ENCODE measurements at regions not wholly inside any gene's neighbourhood (a gene's known extent, or its start where the extent isn't known, plus 50 kb on each side); places are given as distances from the start of the nearest gene placed in this dataset.
A peak's percentile ranks its signal among the peaks of the same experiment; 100 is the strongest.

DNA sequence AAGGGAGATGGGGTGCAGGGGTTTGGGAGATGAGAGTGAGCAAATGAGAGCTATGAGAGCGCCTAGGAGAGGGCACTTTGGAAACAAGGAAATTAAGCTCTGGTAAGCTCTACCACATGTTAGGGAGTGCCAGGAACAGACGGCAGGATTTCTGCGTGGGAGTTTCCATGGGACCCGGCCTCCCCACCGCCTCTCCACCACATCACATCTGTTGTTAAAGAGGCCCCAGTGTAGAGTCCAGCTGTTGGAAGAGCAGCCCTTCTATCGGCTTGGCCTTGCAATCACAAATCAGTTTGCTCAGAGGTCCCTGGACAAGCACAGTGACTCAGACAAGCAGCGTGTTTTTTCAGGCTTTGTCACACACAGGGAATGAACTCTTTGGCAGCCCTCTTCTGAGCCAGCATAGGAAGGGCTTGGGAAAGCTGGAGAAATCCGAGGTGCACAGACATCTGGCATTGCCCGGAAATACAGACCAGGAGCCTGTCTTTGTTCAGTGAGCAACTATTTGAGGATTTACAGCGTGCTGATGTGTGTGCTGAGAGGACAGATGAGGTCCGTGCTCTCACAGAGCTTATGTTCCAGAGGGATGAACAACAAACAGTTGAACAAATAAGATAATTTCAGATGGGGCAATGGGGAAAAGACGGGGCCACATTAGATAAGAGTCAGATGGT is 370.6 kb upstream of the PROK2 start:
- peak in 2 of 4 donors; percentile 52 to 72 for DNase-seq (ENCODE audit: low read depth in 4 of 4, low spot score in 3 of 4)

DNA sequence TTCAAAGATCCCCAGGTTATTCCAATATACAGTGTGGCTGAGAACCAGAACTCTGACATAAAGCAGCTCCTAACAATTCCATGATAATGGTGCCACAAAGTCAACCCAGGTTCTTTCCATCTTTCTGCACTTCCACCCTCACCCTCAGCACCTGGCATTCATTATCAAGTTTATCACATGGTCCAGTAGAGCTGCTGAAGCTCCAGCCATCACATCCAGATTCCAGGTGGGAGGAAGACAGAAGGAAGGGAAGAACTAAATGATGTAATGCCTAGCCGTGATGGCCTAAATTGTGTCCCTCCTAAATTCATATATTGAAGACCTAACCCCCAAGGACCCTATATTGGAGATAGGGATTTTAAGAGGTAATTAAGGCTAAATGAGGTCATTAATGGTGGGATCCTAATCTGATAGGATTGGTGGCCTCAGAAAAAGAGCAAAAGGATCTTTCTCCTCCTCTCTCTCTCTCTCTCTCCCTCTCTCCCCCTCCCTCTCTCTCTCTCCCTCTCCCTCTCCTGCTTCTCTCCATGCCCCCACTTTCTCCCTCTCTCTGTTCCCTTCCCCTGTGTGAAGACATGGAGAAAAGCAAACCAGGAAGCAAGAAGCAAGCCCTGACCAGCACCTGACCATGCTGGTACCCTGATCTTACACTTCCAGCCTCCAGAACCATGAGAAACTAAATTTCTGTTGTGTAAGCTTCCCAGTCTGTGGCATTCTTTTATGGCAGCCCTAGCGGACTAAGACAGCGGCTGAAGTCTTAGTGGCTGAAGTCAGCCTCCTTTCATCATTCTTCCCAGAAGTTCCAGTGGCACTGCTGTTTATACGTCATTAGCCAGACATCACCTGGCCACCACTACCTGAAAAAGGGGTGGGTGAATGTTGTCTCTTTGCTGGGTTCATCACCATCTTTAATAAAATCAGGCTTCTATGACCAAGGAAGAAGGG is 369.7 kb upstream of the PROK2 start:
- no peak for DNase-seq (ENCODE audit: low read depth in 4 of 4, low spot score in 3 of 4)

- no peak for DNase-seq (ENCODE audit: low read depth in 4 of 4, low spot score in 3 of 4)
Measured at GRCh38 chr3:72153477-72154314, 368.7 kb upstream of the PROK2 start.

- DNase-seq (ENCODE audit: low read depth in 4 of 4, low spot score in 3 of 4) = peak in 3 of 4 donors; percentile 54 to 68 (median 60)
Measured at GRCh38 chr3:72152551-72153476, 367.9 kb upstream of the PROK2 start.

GRCh38 chr3:72151465-72152238 is 366.7 kb upstream of the PROK2 start:
- no peak for DNase-seq (ENCODE audit: low read depth in 4 of 4, low spot score in 3 of 4)

DNA sequence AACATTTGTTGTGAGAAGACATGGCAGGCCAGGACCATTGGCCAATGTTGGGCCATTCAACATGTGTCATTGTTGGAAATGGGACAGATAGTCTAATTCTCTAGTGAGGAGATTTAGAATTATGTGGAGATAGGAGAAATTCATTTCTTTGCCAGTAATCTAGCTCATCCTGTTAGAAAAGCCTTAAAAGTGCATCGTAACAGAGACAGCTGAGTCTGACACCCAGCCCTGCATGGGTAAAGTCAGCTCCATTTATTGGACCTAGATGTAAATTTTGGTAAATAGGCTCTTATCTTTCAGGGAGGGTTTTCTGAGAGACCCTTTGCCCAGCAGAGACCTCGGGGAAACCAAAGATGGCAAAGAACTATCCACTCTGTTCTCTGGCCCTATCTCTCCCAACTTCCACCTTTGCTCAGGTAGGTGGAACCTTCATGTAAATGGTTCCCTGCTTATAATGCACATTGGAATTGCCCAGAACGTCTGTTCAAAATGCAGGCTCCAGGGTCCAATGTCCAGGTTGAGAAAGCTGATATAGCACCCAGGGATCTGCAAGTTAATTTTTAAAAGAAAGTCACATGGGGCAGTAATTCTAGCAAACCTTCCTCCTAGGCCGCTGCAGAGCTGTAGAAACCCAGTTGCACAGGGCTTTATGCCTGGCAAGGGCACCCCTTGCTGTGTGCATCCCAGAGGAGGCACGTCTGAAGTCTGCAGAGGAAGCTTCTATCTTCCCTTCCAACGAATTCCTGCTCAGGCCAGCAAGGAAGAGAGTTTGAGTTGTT is 365.9 kb upstream of the PROK2 start:
- DNase-seq (ENCODE audit: low read depth in 4 of 4, low spot score in 3 of 4) = no peak

DNA sequence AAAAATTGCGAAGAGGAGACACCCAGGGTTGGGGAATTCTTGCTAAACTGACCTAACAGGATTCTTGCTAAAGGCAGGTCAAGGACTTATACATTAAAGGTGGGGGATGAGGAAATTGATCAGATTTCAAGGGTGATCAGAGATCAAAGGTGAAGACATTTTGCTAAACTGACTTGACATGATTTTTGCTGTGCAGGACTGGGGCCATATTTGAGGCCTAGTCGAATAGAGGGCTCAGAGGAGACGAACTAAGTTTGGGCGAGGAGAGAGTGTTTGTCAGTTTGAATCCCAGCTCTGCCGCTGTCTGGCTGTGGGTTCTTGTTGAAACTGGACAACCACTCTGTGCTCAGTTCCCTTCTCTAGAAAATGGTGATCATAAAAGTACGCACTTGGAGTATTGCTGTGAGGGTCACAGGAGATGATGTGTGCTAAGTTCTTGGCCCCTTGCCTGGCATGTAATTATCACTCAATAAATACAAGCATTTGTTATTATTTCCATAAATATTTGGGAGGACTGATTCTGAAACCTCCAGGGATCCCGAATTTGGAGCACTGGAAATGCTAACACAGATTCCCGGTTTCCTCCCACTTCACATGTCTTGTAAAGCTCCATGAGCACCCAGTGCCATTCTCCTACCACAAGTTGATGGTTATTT is 364.8 kb upstream of the PROK2 start:
- no peak for DNase-seq (ENCODE audit: low read depth in 4 of 4, low spot score in 3 of 4)

- no peak for DNase-seq (ENCODE audit: low read depth in 4 of 4, low spot score in 3 of 4)
Measured at GRCh38 chr3:72147600-72147999, 362.7 kb upstream of the PROK2 start.

DNA sequence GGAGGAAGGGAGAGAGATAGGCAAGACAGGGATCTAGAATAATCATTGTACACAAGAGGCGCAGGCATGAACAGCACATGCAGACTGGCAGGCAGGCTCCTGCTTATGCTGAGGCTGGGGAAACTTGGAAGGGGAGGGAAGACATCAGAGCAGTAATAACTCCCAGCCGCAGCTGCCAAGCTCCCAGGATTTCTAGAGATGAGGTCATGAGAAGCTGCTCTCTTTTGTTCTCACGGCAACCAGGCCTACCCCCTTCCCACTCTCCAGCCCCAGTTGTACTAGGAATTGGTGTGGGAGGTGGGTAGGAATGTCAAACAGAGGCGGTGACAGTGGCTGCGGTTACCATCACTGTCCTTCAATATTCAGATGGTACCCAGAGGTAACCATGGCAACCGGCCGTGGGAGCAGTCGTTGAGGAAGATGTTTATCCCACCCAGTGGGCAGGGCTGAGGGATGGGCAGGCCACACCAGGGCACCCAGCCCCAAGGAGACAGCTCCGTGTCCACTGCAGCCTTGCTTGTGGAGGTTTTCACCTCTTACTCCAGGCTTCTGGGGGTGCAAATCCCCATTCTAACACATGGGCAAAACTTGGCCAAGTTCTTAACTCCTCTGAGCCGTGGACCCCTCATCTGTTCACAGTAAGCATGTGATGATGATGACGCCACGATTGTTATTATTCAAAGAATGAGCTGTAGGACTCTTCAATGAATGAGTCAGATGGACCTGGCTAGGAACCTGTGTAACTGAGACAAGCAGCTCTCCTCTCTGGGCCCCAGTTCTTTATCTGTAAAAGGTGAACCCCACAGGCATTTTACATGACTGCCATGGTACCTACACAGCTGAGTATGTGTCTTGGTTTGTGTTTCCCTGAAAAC is 360.8 kb upstream of the PROK2 start:
- DNase-seq (ENCODE audit: low read depth in 4 of 4, low spot score in 3 of 4) = no peak

DNA sequence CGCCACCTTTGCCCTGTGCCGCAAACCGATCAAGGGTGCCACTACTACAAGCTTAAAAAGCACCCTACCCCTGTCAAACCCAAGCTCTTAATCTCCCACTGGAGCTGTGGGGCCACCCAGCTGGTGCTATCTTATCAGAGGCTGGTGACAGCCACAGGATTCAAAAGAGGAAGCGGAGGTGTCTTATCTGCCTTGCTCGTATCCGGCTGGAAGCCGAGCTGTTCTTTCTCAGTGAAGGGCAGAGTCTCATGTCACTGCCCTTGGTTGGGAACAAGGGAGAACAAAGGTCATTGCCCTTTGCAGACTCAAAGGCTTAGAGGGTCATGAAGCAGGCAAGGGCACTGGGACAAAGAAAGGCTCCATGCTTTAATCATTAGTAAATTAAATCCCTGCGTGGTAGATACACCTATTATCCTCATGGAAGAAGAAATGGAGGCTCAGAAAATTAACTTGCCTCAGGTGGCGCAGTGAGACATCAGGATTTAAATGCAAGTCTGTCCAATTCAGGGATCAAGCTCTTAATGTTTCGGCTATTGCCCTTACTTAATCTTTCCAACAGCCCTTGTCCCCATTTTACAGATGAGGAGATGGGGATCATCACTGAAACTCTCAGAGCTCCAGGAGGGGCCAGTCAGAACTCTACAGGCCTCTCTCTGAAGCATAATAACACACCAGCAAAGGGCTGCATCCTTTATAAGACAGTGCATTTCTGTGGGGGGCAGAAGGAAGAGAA is 360.0 kb upstream of the PROK2 start:
- no peak for DNase-seq (ENCODE audit: low read depth in 4 of 4, low spot score in 3 of 4)

DNA sequence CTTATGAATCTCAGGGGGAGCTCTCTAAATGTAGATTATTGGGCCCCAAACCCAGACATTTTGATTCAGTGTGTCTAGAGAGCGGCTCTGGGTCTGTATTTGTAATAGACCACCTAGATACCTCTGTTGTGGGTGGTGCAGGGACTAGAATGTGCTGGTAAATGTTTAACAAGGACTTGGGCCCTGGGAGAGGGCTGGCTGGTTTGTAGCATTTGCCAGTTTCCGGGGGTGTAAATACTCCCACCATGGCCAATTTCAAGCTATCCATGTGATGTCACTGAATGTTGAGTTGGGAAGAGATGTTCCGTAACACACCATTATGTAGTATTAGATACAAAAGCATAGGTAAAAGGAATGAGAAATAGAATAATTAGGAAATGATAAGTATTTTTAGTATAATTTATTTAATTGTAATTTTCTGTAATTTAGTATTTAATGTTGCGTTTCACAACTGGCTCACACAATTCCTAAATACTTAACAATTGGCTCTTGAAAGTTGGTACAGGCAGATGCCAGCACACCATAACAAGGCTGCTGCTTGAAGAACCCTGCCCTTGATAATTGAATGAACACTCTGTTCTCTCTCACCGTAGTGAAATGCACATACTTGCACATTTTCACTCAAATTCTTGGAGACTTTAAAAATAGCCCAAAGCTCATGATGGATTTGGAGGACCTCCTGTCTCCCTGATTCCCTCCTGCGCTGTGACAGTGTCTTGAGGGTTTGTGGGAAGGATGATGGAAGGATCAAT is 359.2 kb upstream of the PROK2 start:
- no peak for DNase-seq (ENCODE audit: low read depth in 4 of 4, low spot score in 3 of 4)

DNA sequence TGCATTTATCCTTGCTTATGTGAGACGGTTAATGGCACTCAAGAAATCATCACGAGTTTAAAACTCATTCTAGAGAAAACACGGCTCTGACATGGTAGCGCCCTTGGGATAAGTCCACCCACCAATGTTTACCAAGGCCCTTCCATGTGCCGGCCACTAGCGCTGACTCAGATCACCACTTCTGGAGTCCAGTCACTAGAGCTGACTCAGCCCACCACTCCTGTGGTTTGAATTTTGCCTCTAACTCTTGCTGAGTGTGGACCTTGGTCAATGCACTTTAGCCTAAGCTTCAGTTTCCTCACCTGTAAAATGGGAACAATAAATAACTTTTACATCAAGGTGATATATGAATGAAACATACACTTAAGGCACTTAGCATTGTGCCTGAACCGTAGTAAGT is 358.4 kb upstream of the PROK2 start:
- DNase-seq (ENCODE audit: low read depth in 4 of 4, low spot score in 3 of 4) = no peak

GRCh38 chr3:72142028-72142427 is 357.1 kb upstream of the PROK2 start:
- DNase-seq (ENCODE audit: low read depth in 4 of 4, low spot score in 3 of 4) = no peak

DNA sequence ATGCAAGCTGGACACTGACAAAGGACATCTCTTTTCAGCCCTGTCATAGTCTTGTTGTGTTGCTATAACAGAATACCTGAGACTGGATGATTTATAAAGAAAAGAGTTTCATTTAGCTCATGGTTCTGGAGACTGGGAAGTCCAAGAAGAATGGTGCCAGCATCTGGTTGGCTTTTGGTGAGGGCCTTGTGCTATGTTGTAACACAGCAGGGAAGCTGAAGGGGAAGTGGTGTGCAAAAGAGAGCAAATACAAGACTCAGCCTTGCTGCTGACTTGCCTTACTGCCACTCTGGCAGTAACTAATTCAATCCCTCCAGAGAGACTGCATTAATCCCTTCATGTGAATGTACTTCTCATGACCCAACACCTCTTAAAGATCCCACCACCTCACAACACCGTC is 356.3 kb upstream of the PROK2 start:
- no peak for DNase-seq (ENCODE audit: low read depth in 4 of 4, low spot score in 3 of 4)

GRCh38 chr3:72139316-72139715 is 354.4 kb upstream of the PROK2 start:
- DNase-seq (ENCODE audit: low read depth in 4 of 4, low spot score in 3 of 4) = no peak

All from left renal pelvis (tissue), 4 donors.